ENCODE measurements at regions not wholly inside any gene's neighbourhood (a gene's known extent, or its start where the extent isn't known, plus 50 kb on each side); places are given as distances from the start of the nearest gene placed in this dataset.

DNA sequence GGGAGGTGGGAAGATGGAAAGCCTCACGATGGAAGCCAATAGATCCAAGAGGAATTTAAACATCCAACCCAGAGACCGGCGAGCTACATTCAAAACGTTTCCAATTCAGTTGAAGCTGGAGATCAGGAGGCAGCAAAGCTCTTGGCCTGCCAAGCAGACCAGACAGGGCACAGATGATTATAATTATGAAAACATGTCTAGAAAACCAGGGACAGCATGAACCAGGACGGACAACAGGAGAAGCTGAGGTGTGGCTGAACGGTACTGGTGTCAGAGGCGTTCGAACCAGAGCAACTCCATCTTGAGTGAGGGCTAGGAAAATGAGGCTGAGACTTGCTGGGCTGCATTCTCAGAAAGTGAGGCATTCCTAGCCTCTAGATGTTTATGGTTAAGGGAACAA, 102.2 kb upstream of the CCDC150 start:
- no peaks in the 10 kb centered on the region for H3K36me3 ChIP-seq (replicated peaks; ENCODE audit: control insufficient read depth, insufficient read depth, low read length)
- H3K4me3 ChIP-seq (ENCODE audit: insufficient read depth, low read depth, low read length): no peak overlapping the region
- no peak for DNase-seq
- no peaks in the 10 kb centered on the region for H3K27me3 ChIP-seq (ENCODE audit: control insufficient read depth, insufficient read depth, low read length)

DNA sequence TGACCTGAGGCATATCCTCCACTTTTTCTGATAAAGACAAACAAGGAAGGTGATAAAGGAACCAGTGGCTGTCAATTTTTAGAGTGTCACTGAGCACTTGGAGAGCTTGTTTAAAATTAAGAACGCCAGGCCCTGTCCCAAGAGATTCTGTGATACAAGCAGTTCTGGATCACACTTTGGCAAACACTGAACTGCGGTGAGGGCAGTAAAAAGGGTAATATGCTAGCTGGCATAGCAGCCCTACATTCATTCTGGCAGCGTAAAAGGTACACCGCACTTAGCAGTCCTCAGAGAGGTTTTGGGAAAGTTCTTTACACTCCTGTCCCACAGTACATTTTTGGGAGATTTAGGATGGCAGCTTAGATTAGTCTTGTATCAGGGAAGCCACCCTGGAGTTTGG, 101.3 kb upstream of the CCDC150 start:
- Histone ChIP-seq H3K27me3 (ENCODE audit: control insufficient read depth, insufficient read depth, low read length) (no peaks in the 10 kb centered on the region), H3K4me3 (ENCODE audit: insufficient read depth, low read depth, low read length) (no peak overlapping the region), H3K36me3 (replicated peaks; ENCODE audit: control insufficient read depth, insufficient read depth, low read length) (no peaks in the 10 kb centered on the region)
- DNase-seq: no peak

DNA sequence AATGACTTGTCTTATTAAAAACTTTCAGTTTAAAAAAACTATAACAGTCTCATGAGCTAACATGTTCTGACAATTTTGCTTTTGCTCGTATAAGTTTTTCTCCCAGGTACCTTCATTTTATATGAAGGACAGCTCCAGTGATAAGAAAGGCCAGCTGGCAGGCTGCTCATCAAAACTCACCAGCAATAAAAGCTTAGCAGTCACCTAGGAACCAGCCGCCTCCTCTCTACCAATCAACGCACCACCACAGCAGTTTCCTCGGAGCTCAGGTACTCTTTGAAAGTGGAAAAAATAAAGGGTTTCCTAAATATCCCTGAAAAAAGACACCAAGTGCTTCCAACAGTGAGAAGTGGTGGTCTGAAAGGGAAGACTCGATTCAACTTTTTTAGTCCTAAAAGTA, 100.9 kb upstream of the CCDC150 start:
- Histone ChIP-seq H3K4me3 (ENCODE audit: insufficient read depth, low read depth, low read length) (no peak overlapping the region), H3K27me3 (ENCODE audit: control insufficient read depth, insufficient read depth, low read length) (no peaks in the 10 kb centered on the region), H3K36me3 (replicated peaks; ENCODE audit: control insufficient read depth, insufficient read depth, low read length) (no peaks in the 10 kb centered on the region)
- no peak for DNase-seq

DNA sequence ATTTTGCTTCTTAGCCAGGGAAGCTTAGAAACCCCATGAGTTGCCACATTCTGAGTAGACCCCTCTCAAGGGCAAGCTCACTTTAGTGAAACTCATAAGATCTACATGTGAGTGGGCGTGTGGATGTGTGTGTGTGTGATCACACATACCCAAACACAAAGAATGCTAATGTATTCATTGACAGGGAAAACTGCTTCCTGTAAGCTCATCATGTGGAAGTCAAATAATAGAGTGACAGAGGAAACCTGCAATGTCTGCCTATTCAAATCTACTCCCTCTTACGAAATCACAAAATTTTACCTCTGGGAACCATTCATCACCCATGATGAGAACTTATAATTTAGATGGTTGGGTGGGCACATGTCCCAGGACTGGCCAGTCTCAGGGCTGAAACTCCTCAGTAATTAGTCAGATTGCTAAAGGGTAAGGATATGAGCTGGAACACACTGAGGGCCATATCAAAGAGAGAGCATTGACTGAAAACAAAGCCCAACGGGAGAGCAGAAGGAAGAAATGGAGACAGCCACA, 94.5 kb upstream of the CCDC150 start:
- DNase-seq: no peak
- Histone ChIP-seq H3K27me3 (ENCODE audit: control insufficient read depth, insufficient read depth, low read length) (no peaks in the 10 kb centered on the region), H3K4me3 (ENCODE audit: insufficient read depth, low read depth, low read length) (no peak overlapping the region), H3K36me3 (replicated peaks; ENCODE audit: control insufficient read depth, insufficient read depth, low read length) (no peaks in the 10 kb centered on the region)

DNA sequence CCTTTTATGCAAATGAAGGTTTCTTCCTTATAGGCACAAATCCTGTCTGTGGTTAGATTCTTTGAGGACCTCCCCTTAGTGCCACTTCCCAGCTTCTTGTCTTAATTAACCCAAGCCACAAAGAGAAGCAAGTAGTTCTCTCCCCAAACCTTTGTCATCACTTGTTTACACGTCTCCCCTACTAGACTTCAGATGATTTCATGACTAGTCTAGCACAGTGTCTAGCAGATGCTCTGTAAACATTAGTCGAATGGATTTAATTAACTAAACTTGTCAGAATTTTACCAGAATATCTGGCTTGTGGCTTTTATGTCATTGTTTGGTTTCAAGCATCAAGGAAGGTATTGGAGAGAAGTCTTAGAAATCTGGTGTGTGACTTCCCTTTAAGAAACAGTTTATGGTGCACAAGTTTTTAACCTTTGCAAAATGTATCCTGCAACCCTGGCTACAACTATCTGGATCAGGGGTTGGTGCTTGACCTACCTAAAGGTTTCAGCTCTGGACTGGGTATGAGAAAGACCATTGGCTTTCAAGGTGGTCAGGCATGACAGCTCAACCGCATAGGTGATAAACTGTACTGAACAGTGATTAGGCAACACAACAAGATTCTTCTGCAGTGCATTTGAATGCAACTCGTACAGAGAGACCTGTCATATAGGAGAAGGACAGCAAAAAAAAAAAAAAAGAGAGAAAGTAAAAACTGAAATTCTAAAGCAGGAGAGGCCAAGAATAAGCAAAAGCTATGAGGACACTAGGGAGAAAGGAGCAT, 93.2 kb upstream of the CCDC150 start:
- no peak for DNase-seq
- Histone ChIP-seq H3K27me3 (ENCODE audit: control insufficient read depth, insufficient read depth, low read length) (no peaks in the 10 kb centered on the region), H3K36me3 (replicated peaks; ENCODE audit: control insufficient read depth, insufficient read depth, low read length) (no peaks in the 10 kb centered on the region), H3K4me3 (ENCODE audit: insufficient read depth, low read depth, low read length) (no peak overlapping the region)

DNA sequence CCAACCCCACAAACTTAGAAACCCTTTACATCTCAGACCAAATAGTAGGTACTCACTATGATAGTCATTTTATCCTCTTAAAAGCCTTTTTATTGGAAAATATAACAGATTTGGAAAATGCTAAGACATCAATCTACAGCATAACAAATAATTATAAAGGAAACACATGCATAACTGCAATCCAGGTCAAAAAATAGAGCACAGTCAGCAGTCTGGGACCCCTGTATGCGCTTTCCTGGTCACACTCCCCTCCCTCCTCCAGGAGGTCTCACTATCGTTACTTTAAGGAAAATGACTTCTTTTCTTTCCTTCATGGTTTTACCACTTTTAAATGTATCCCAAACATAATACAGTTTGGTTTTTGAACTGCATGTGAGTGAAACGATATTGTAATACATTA, 90.5 kb upstream of the CCDC150 start:
- no peak for DNase-seq
- H3K36me3 ChIP-seq (replicated peaks; ENCODE audit: control insufficient read depth, insufficient read depth, low read length): no peaks in the 10 kb centered on the region
- H3K27me3 ChIP-seq (ENCODE audit: control insufficient read depth, insufficient read depth, low read length): no peaks in the 10 kb centered on the region
- H3K4me3 ChIP-seq (ENCODE audit: insufficient read depth, low read depth, low read length): no peak overlapping the region

DNA sequence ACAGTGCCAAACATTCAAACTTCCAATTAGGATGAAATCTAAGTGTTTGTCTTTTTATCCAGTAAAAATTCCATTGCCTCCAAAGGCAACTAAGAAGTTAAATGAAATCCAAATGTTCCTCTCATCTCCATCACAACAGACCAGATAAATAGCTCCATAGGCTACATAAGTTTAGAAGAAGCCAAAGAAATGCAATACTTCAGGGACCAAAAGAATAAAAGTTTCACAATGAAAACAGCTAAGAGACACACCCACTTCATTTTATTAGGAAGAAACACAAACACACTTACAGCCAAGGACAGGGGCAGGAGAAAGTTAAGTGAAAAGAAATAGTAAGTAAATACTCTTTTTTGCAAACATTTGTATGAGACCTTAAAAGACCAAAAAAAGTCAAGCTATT, 88.5 kb upstream of the CCDC150 start:
- Histone ChIP-seq H3K27me3 (ENCODE audit: control insufficient read depth, insufficient read depth, low read length) (no peaks in the 10 kb centered on the region), H3K36me3 (replicated peaks; ENCODE audit: control insufficient read depth, insufficient read depth, low read length) (no peaks in the 10 kb centered on the region), H3K4me3 (ENCODE audit: insufficient read depth, low read depth, low read length) (no peak overlapping the region)
- no peak for DNase-seq

DNA sequence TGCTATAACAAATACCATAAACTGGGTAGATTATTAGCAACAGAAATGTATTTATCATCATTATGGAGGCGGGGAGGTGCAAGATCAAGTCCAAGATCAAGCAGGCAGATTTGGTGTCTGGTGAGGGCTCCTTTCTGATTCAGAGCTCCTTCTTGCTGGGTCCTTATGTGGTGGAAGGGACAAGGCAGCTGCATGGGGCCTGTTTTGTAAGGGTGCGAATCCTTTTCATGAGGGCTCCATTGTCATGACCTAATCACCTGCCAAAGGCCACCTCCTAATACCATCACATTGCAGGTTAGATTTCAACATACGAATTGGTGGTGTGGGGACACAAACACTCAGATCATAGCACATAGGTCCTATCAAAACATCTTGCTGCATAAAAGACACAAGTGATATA, 84.4 kb upstream of the CCDC150 start:
- H3K4me3 ChIP-seq (ENCODE audit: insufficient read depth, low read depth, low read length): no peak overlapping the region
- no peaks in the 10 kb centered on the region for H3K27me3 ChIP-seq (ENCODE audit: control insufficient read depth, insufficient read depth, low read length)
- no peak for DNase-seq
- H3K36me3 ChIP-seq (replicated peaks; ENCODE audit: control insufficient read depth, insufficient read depth, low read length): no peaks in the 10 kb centered on the region

DNA sequence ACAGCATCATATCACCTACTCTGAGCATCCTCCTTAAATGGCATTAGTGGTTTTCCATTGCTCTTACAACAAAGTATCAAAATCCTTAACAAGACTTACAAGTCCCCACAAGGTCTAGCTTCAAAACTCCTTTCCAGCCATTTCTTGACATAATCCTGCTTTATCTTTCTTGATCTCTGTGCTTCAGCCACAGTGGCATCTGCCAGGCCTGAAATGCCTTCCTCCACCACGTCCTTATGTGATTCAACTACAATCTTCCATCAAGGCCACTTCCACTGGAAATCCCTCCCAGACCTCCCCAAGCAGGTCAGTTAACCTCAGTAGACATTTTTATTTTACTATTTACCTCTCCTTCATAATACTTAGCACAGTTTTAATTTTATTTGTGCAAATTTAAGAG, 83.8 kb upstream of the CCDC150 start:
- Histone ChIP-seq H3K36me3 (replicated peaks; ENCODE audit: control insufficient read depth, insufficient read depth, low read length) (no peaks in the 10 kb centered on the region), H3K4me3 (ENCODE audit: insufficient read depth, low read depth, low read length) (no peak overlapping the region), H3K27me3 (ENCODE audit: control insufficient read depth, insufficient read depth, low read length) (no peaks in the 10 kb centered on the region)
- no peak for DNase-seq

DNA sequence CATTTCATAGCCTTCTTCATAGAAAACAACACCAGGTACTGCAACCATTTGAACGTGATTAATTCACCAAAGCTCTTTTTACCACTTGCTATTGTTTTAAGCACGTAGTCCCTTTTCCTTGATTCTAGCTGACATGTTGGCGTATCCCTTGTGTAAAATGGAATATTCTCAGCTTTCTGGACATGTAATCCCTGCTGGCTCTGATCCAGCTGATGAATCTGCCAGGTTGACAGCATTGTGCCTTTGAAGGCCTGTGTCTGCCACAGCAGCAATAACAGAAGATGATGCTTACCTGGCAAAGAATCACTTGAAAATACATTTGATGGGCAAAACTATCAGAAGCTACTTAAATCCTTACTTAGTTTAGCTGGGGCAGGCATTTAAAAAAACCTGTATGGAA, 81.0 kb upstream of the CCDC150 start:
- Histone ChIP-seq H3K27me3 (ENCODE audit: control insufficient read depth, insufficient read depth, low read length) (no peaks in the 10 kb centered on the region), H3K4me3 (ENCODE audit: insufficient read depth, low read depth, low read length) (no peak overlapping the region), H3K36me3 (replicated peaks; ENCODE audit: control insufficient read depth, insufficient read depth, low read length) (no peaks in the 10 kb centered on the region)
- DNase-seq: no peak

DNA sequence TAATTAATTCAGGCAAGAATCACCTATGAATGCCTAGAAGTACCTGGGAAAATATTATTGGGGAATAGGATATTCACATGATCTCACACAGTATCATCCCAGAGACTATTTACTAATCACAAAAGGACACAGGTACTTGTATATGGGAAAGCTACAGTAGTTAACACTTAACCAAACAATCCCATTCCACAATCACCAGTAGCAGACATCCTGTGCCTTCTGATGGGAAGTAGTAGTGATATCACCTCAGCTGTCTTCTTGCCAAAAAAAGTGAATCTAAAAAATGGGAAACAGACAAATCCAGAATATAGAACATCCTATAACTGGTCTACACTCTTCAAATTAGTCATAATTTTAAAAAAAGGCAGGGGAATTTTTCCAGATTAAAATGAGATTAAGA, 75.6 kb upstream of the CCDC150 start:
- Histone ChIP-seq H3K4me3 (ENCODE audit: insufficient read depth, low read depth, low read length) (no peak overlapping the region), H3K27me3 (ENCODE audit: control insufficient read depth, insufficient read depth, low read length) (no peaks in the 10 kb centered on the region), H3K36me3 (replicated peaks; ENCODE audit: control insufficient read depth, insufficient read depth, low read length) (no peaks in the 10 kb centered on the region)
- no peak for DNase-seq

DNA sequence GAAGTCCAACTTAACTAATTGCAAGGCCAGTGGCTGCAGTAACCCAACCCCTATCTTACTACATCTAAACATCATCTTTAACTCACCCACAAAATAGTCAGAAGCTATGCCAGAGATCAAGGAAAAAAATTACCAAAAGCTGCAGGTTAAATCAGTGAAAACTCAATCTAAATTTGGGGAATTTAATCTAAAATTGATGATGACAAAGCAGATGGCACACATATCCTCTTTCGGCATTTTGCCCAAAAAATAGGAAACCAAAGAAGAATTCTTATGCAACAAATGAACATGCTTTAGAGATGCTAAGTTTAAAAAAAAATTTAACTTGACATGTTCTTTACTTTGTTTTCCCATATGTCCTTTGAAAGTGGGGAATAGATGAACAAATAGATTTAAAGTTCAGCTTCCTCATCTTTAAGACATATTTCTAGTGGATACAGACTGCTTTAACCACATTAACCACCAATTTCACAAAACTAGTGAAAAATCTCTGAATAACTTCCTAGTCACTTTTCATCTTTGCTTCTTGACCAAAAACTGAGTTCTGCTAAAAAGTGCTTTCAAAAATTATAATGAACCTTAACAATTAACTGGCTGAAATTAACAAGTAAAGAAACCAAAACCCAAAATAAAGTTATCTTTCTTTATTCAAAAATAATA, 74.3 kb upstream of the CCDC150 start:
- H3K27me3 ChIP-seq (ENCODE audit: control insufficient read depth, insufficient read depth, low read length): no peaks in the 10 kb centered on the region
- DNase-seq: no peak
- no peaks in the 10 kb centered on the region for H3K36me3 ChIP-seq (replicated peaks; ENCODE audit: control insufficient read depth, insufficient read depth, low read length)
- no peak overlapping the region for H3K4me3 ChIP-seq (ENCODE audit: insufficient read depth, low read depth, low read length)

DNA sequence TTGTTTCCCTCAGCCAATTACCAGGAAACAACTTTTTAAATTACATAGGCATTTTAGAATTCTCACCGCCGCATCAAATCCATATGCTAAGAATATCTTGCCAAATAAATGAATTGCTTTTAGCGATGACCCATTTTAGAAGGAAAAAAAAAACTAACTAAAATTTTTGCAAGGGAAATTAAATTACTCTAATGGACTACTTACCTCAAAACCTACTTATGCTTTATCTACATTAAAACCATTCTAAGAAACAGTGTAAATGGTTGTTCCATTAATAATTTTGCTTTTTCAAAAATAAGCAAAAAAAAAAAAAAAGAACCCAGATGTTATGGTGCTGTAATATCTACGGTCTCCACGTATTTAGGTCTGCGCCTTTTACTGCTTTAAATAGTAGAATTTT, 73.5 kb upstream of the CCDC150 start:
- Histone ChIP-seq H3K36me3 (replicated peaks; ENCODE audit: control insufficient read depth, insufficient read depth, low read length) (no peaks in the 10 kb centered on the region), H3K27me3 (ENCODE audit: control insufficient read depth, insufficient read depth, low read length) (no peaks in the 10 kb centered on the region), H3K4me3 (ENCODE audit: insufficient read depth, low read depth, low read length) (no peak overlapping the region)
- DNase-seq: no peak

DNA sequence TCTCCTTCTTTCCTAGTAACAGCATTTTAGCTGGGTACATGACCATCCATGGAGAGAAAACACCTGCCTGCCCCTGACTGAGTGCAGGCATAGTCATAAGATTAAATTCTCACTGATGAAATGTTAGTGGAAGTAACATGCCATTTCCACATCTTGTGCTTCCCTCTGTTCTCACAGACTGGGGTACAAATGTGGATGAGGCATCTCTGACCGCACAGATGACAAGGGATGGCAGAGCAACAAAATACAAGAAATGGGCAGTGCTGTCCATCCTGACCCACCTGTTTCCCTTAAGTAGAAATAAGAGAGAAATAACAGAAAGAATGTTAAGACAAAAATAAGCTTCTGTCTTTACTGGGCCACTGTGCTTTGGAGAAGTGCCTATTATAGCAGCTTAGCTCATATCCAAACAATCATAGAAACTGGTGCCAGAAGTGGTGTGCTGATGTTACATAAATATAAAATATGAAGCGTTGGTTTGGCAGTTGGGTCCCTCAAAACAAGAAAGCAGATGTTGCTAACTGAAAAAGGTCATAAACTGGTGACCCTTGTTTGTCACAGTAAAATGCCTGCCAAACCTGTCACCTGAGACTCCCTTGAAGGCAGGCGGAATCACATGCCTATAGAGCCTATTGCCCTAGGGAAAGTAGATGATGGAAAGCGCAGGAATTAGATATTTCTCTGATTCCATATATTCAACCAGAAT, 72.4 kb upstream of the CCDC150 start:
- Histone ChIP-seq H3K27me3 (ENCODE audit: control insufficient read depth, insufficient read depth, low read length) (no peaks in the 10 kb centered on the region), H3K36me3 (replicated peaks; ENCODE audit: control insufficient read depth, insufficient read depth, low read length) (no peaks in the 10 kb centered on the region), H3K4me3 (ENCODE audit: insufficient read depth, low read depth, low read length) (no peak overlapping the region)
- DNase-seq: no peak

DNA sequence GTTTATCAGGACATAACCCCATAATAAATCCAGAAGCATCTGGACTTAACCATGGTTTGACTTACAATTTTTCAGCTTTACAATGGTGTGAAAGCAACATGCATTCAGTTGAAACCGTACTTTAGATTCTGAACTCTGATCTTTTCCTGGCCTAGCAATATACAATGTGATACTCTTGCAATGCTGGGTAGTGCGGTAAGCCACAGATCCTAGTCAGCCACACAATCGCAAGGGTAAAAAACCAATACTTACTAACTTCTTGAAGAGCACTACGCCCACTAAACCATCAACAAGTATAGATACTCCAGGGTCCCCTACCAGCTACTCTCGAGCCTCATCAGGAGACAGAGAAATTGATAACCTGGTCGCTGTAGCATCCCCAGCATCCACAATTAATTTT, 71.0 kb upstream of the CCDC150 start:
- Histone ChIP-seq H3K36me3 (replicated peaks; ENCODE audit: control insufficient read depth, insufficient read depth, low read length) (no peaks in the 10 kb centered on the region), H3K4me3 (ENCODE audit: insufficient read depth, low read depth, low read length) (no peak overlapping the region), H3K27me3 (ENCODE audit: control insufficient read depth, insufficient read depth, low read length) (no peaks in the 10 kb centered on the region)
- no peak for DNase-seq
